ENCODE measurements at regions not wholly inside any gene's neighbourhood (a gene's known extent, or its start where the extent isn't known, plus 50 kb on each side); places are given as distances from the start of the nearest gene placed in this dataset.

DNA sequence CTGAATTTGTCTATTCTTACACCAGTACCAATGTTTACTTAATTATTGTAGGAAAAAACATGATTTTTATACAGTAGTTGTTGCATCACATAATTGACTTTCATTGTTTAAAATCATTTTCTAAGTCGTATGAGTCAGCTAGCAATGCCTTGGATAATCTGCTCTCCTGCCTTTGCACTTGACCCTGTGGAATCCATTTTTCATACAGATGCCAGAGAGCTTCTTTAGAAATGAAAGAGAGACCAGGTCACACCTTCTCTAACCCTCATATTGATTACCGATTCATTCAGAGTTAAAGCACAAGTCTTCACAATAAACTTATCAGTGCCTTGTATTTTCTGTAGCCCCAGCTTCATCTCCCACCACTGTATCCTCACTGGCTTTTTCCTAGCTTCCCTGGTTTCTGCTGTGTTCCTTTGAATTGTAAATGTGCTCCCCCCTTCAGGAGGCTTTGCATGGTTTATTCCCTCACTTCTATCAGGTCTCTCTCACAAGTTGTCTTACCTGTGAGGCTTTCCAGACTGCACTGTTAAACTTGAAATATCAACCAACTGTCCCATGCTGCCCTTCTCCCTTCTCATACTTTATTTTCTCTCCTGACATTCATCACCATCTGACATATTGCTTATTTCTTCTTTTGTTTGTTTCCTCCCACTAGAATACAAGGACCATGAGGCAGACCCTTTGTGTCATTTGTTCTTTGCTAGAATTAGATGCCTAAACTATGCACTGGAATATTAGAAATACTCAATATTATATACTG is 662.0 kb upstream of the GBE1 start:
- Histone ChIP-seq H3K4me3 (ENCODE audit: low read depth, low read length) (no peak overlapping the region), H3K36me3 (ENCODE audit: control insufficient read depth, insufficient read depth, low read length) (no peaks in the 10 kb centered on the region), H3K27me3 (ENCODE audit: control insufficient read depth, insufficient read depth, low read length) (no peaks in the 10 kb centered on the region)
- FAIRE-seq (no peak), DNase-seq (ENCODE audit: low read depth) (no peak)
- TF ChIP-seq, protein P1, sequence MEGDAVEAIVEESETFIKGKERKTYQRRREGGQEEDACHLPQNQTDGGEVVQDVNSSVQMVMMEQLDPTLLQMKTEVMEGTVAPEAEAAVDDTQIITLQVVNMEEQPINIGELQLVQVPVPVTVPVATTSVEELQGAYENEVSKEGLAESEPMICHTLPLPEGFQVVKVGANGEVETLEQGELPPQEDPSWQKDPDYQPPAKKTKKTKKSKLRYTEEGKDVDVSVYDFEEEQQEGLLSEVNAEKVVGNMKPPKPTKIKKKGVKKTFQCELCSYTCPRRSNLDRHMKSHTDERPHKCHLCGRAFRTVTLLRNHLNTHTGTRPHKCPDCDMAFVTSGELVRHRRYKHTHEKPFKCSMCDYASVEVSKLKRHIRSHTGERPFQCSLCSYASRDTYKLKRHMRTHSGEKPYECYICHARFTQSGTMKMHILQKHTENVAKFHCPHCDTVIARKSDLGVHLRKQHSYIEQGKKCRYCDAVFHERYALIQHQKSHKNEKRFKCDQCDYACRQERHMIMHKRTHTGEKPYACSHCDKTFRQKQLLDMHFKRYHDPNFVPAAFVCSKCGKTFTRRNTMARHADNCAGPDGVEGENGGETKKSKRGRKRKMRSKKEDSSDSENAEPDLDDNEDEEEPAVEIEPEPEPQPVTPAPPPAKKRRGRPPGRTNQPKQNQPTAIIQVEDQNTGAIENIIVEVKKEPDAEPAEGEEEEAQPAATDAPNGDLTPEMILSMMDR (IDR thresholded peaks at IDR 0.05; ENCODE audit: insufficient read depth, low read length, severe bottlenecking), result no peak

DNA sequence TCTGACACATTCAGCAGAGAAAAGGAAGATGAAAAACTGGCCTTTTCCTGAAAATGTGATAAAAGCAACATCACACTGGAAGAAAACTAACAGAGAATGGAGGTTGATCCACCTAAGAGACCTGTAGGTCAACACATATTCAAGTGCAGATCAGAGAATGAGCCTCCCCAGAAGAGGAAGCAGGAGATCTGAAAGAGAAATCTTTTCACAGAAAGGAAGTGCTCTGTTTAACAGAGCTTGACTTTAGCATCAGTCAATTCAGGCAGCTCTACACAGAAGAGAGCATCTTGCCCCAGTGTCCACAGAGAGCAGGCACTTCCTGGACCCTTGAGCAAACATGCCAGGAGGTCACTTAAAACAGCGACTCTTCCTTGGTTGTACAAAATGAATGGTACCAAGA is 655.4 kb upstream of the GBE1 start:
- FAIRE-seq (no peak), DNase-seq (ENCODE audit: low read depth) (no peak)
- H3K4me3 ChIP-seq (ENCODE audit: low read depth, low read length), result no peak overlapping the region
- H3K36me3 ChIP-seq (ENCODE audit: control insufficient read depth, insufficient read depth, low read length), result no peaks in the 10 kb centered on the region
- TF ChIP-seq, protein P1 (IDR thresholded peaks at IDR 0.05; ENCODE audit: insufficient read depth, low read length, severe bottlenecking), result no peak
- no peaks in the 10 kb centered on the region for H3K27me3 ChIP-seq (ENCODE audit: control insufficient read depth, insufficient read depth, low read length)

DNA sequence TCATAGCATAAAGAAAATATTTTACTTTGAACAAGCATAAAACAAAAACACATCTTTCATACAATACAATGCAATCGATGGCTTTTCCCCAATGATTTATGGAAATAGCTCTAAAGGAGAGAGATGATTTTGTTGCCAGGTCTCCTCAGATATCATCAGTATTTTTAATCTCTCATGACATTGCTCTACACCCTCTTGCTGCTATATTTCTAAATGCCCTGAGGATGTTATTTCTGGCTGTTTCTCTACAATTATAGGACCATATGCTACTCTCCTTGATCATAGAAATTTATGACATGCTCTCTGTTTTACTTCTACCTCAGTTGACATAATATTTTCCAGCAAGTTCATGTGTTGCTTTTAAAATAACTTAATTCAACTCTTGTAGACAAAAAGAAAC is 654.9 kb upstream of the GBE1 start:
- DNase-seq (ENCODE audit: low read depth) (no peak), FAIRE-seq (no peak)
- H3K36me3 ChIP-seq (ENCODE audit: control insufficient read depth, insufficient read depth, low read length), result no peaks in the 10 kb centered on the region
- no peak overlapping the region for H3K4me3 ChIP-seq (ENCODE audit: low read depth, low read length)
- H3K27me3 ChIP-seq (ENCODE audit: control insufficient read depth, insufficient read depth, low read length), result no peaks in the 10 kb centered on the region
- TF ChIP-seq, protein P1 (IDR thresholded peaks at IDR 0.05; ENCODE audit: insufficient read depth, low read length, severe bottlenecking), result no peak

DNA sequence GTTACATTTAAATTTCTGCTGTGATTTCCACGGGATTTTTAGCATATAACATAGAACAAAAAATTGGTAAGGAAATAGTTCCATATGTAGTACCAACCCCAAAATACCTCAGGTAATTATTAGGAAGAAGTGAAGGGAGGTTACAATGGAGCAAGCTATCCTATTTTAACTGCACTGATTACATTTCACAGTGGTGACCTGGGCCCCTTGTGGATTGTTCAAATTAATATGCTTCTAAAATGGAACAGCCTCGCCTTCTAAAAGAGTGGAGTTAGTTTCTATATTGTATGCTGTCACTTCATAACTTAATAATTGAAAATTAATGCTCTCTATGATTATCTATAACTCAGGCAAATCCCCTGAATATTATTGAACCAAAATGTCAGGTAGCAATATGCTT is 651.7 kb upstream of the GBE1 start:
- DNase-seq (ENCODE audit: low read depth), result no peak
- TF ChIP-seq, protein P1 (IDR thresholded peaks at IDR 0.05; ENCODE audit: insufficient read depth, low read length, severe bottlenecking), result no peak
- FAIRE-seq, result no peak
- H3K36me3 ChIP-seq (ENCODE audit: control insufficient read depth, insufficient read depth, low read length), result no peaks in the 10 kb centered on the region
- no peak overlapping the region for H3K4me3 ChIP-seq (ENCODE audit: low read depth, low read length)
- H3K27me3 ChIP-seq (ENCODE audit: control insufficient read depth, insufficient read depth, low read length), result no peaks in the 10 kb centered on the region

DNA sequence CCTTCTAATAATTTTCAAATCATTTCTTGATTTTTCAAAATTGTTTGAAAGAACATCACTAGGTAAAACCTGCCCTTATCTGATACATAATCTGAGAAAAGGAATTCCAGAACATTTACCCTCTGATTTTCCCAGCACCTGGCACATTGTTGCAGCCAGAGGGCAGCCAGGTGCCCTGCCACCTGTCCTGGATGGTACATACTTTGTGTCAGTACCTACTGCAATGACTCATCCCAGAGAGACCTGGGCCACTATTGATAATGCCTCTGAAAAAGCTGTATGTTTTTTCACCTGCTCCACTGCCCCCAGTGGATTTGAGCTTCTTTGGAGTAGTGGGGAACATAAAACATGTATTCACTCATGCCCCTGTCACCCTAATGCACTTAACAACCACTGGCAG is 648.9 kb upstream of the GBE1 start:
- Histone ChIP-seq H3K4me3 (ENCODE audit: low read depth, low read length) (no peak overlapping the region), H3K27me3 (ENCODE audit: control insufficient read depth, insufficient read depth, low read length) (no peaks in the 10 kb centered on the region), H3K36me3 (ENCODE audit: control insufficient read depth, insufficient read depth, low read length) (no peaks in the 10 kb centered on the region)
- no peak for FAIRE-seq
- DNase-seq (ENCODE audit: low read depth), result peak; percentile 24
- TF ChIP-seq, protein P1 (IDR thresholded peaks at IDR 0.05; ENCODE audit: insufficient read depth, low read length, severe bottlenecking), result peak; percentile 51

DNA sequence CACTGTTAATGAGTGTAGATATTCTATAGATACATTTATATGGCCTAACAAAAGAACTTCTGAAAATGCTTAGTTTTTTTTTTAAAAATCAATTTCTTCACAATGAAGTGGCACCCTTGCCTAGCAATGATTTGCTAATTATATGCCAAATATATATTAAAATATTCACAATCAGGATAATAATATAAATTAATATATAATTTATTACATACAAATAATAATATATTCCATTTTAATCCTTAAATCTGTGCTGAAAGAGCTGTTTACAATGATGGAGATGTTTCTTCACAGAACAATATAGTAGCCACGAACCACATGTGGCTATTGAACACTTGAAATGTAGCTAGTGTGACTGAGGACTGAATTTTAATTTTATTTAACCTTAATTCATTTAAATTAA is 648.4 kb upstream of the GBE1 start:
- DNase-seq (ENCODE audit: low read depth), result no peak
- Histone ChIP-seq H3K27me3 (ENCODE audit: control insufficient read depth, insufficient read depth, low read length) (no peaks in the 10 kb centered on the region), H3K4me3 (ENCODE audit: low read depth, low read length) (no peak overlapping the region), H3K36me3 (ENCODE audit: control insufficient read depth, insufficient read depth, low read length) (no peaks in the 10 kb centered on the region)
- FAIRE-seq, result no peak
- TF ChIP-seq, protein P1 (IDR thresholded peaks at IDR 0.05; ENCODE audit: insufficient read depth, low read length, severe bottlenecking), result no peak

Data from bronchial epithelial cell (primary cell).